Skin epidermis (tissue), 12 donors: ENCODE measurements at regions not wholly inside any gene's neighbourhood (a gene's known extent, or its start where the extent isn't known, plus 50 kb on each side); places are given as distances from the start of the nearest gene placed in this dataset.
"Not testable (repeated sequence)": the region's sequence is repeated elsewhere in the genome, so short reads cannot be mapped to it uniquely, and the experiment has no call there.

Source experiments
- H3K27ac ChIP-seq, 21 experiments: fragments of 200-600 bp; sonication (generic) in 11 of 21; one replicate each; pipeline ENCODE4 v1.5.0; 2020; ENCODE audit warnings: mild to moderate bottlenecking in 3 of 21, inconsistent platforms in 2 of 21, moderate library complexity in 2 of 21
- H3K4me3 ChIP-seq, 7 experiments: fragments of 200-600 bp; sonication (generic) in 2 of 7; one replicate each; pipeline ENCODE4 v1.5.0; 2020; ENCODE audit warnings: inconsistent platforms in 2 of 7, mild to moderate bottlenecking in 2 of 7, moderate library complexity in 1 of 7

DNA sequence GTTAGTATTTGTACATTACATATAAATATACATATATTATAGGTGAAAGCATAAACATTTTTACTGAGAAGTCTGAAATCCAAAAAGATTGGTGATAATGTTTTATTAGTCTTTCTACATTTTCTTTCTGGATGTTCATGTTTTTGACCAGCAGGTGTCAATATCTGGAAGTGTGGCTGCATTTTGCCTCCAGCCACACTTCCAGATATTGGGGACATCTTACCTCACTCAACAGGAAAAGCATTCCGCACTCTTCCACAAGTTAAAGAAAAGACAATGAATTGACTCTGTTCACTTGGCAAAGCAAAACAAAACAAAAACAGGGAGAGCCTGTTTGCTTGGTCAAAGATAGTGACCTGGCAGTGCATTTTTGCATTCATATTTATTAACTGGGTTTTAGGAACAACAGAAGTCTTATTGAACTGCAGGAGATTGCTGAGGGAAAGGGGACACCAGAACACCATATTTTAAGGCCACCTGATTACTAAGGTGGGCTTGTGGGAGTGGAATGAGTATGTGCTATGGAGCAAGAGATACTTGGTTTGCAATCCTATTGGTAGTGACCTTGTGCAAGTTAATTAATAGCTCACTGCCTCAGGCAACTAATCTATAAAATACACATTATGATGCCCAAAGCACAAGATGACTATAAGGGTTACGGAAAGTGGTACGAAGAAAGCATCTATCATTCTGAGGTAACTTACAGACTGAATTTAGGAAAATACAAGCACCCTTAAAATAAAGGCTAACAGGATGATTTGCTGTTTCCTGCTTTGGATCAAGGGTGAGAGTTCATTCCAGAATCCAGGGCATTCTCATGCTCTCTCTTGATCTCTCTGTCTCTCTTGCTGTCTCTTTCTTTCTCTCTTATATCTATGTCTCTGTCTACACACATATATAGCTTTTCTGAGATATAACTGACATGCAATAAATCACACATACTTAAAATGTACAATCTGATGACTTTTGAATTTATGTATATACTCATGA, 389.9 kb upstream of the EMCN start:
- no peak overlapping the region for H3K4me3 ChIP-seq
- H3K27ac ChIP-seq = no peak overlapping the region

DNA sequence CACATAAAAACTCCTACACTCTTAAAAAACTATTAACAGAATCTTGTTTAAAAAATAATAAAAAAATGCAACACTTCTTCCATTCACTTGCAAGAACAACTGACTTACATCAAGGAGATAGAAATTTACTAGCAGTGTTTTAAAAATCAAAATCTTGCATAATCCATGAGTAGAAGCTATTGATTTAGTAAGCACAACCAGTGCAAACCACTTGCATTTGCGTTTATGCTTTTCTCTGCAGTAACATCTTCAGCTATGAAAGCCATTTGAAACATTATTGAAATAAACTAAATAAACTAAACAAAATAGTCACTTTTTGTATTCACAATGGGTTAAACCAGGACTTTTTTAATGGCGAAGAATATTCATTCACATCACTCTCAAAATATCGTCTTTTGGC, 389.2 kb upstream of the EMCN start:
- Histone ChIP-seq H3K27ac (no peak overlapping the region), H3K4me3 (no peak overlapping the region)

DNA sequence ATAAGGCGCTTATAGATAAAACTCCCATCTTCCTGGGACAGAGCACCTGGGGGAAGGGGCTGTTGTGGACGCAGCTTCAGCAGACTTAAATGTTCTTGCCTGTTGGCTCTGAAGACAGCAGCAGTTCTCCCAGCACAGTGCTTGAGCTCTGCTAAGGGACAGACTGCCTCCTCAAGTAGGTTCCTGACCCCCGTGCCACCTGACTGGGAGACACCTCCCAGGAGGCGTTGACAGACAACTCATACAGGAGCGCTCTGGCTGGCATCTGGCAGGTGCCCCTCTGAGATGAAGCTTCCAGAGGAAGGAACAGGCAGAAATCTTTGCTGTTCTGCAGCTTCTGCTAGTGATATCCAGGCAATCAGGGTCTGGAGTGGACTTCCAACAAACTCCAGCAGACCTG, 383.1 kb upstream of the EMCN start:
- H3K4me3 ChIP-seq, H3K27ac ChIP-seq: not testable (repeated sequence)

- Histone ChIP-seq H3K27ac (no peak overlapping the region), H3K4me3 (no peak overlapping the region)
Measured at GRCh38 chr4:100900134-100900533, 382.3 kb upstream of the EMCN start.

GRCh38 chr4:100898844-100899243, 381.0 kb upstream of the EMCN start:
- H3K27ac ChIP-seq = no peak overlapping the region
- no peak overlapping the region for H3K4me3 ChIP-seq

DNA sequence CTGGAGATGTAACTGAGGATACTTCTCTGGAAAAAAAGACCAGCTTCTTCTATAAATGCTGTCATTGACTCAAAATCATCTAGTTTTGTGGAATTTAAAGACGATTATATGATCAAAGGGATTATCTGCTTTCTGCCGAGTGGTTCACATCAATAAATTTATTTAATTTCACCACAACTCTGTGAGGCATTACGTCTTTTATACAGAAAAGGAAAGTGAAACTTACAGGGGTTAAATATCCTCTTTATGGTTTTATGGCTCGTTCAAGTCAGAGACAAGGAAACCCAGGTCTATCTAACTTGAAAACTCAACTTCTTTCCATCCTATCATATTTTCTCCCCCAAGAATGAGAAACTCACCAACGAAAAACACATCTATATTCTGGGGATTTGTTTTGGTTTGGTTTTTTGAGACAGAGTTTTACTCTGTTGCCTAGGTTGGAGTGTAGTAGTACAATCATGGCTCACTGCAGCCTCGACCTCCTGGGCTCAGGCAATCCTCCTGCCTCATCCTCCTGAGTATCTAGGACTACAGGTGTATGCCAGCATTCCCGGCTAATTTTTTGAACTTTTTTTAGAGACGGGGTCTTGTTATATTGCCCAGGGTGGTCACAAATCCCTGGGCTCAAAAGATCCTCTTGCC, 377.9 kb upstream of the EMCN start:
- peak overlapping the region in 13 of 21 experiments; percentile 4 to 74 (median 38) for H3K27ac ChIP-seq

GRCh38 chr4:100894339-100894870, 376.6 kb upstream of the EMCN start:
- H3K4me3 ChIP-seq = no peak overlapping the region
- H3K27ac ChIP-seq = no peak overlapping the region

More for the DNA sequence above, 377.9 kb upstream of the EMCN start:
- peak overlapping the region in 5 of 7 experiments; percentile 8 to 28 (median 22) for H3K4me3 ChIP-seq

DNA sequence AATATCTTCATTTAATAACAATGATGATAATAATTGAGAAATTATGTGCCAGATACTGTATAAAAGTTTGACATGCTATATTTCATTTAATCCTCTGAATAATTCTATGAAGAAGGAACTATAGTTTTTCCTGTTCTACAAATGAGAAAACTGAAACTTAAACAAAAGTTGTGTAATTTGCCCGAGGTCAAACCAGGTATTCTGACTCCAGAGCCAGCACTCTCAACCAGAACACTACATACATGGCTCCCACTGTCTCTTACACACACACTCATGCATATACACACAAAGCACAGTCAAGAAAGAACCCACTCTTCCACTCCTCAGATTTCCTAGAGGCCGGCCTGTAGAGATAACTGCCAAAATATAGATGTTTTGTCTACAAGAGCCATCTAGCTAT, 374.0 kb upstream of the EMCN start:
- Histone ChIP-seq H3K27ac (no peak overlapping the region), H3K4me3 (no peak overlapping the region)

DNA sequence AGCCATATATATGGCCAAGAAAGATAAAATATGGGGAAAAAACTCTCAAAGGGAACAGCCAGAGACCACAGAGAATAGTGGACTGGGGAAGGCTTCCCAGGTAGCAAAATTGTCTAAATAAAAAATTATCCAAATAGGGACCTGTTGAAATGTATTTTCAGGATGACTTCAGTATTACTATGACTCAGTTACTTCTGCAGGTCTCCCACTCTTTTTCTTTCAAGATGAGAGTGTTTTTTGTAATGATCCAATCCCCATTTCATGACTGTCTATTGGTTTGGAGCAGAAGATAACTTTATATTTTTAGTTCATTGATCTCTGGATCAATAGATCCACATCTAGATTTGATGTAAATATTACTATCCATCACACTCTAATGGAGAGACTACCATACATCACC, 372.1 kb upstream of the EMCN start:
- no peak overlapping the region for H3K4me3 ChIP-seq
- no peak overlapping the region for H3K27ac ChIP-seq

DNA sequence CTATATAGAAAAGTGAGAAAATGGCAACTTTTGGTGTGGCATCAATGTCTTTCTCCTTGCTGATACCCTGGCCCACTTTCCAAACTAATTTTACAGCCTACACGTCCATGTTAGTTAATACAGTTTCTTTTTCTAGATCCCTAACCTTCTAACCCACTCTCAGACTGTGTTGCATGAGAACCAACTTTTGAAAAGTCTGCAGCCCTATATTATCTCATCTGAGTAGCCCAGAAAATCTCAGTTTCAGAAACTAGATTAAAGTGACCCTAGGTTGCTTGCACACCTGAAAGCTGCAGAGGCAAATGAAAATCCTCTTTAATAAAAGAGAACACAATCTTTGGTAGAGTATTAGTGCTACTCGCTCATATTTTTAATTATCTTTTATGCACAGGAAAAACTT, 371.6 kb upstream of the EMCN start:
- Histone ChIP-seq H3K4me3 (no peak overlapping the region), H3K27ac (no peak overlapping the region)

DNA sequence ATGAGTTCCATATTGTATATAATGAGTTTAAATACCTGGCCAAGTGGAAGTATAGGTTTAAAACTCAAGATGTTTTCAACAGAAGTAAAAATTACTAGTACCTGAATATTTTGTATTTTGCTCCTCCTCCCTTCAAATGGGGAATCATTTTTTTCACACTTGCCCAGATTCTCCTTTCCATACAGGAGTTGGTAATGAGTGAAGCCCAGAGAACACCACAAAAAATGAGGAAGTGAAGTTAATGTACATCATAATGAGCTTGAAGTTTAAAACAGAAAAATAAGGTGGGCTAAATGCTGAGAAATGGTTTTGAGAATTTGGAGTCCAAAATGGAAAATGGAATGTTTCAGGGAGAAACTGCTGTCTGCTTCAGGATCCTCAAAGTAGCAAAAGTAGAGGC, 364.8 kb upstream of the EMCN start:
- Histone ChIP-seq H3K27ac (no peak overlapping the region), H3K4me3 (no peak overlapping the region)

DNA sequence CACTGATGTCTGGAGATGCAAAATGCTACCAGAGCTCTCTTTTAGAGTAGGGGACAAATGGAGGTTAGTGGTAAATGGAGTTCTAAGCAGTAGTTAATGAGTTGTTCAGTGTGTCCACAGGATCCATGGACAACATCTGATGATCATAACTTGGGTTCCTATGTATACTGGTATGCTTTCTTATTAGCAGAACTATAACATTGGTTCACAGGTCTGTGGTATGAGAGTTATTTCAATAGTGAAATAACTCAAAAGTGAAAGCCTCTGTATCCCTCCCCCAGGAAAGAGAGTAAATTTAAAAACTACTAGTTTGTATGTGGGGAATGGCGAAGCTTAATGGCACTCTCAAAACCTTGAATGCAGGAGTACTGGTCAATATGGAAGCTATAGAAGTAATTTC, 363.5 kb upstream of the EMCN start:
- Histone ChIP-seq H3K4me3 (no peak overlapping the region), H3K27ac (no peak overlapping the region)

- no peak overlapping the region for H3K4me3 ChIP-seq
- no peak overlapping the region for H3K27ac ChIP-seq
Measured at GRCh38 chr4:100880011-100880410, 362.2 kb upstream of the EMCN start.

- H3K4me3 ChIP-seq = no peak overlapping the region
- H3K27ac ChIP-seq = no peak overlapping the region
Measured at GRCh38 chr4:100879471-100879870, 361.6 kb upstream of the EMCN start.

DNA sequence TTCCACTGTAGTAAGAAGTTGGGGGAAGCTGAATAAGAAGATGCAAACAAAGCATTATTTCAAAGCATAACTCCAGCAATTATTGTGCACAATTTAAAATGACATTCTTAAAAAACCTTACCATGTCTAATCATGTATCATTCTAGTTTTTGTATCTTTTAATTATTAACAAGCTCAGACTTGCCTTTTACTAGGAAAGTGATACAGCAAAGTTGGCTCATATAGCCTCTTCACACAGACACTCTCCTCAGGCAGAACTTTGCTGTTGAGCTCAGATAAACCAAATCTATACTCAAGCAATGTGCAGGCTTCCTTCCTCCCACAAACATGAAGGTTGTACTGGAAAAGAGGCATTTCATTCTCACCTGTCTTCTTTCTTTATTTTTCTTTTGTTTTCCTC, 358.7 kb upstream of the EMCN start:
- no peak overlapping the region for H3K4me3 ChIP-seq
- no peak overlapping the region for H3K27ac ChIP-seq

DNA sequence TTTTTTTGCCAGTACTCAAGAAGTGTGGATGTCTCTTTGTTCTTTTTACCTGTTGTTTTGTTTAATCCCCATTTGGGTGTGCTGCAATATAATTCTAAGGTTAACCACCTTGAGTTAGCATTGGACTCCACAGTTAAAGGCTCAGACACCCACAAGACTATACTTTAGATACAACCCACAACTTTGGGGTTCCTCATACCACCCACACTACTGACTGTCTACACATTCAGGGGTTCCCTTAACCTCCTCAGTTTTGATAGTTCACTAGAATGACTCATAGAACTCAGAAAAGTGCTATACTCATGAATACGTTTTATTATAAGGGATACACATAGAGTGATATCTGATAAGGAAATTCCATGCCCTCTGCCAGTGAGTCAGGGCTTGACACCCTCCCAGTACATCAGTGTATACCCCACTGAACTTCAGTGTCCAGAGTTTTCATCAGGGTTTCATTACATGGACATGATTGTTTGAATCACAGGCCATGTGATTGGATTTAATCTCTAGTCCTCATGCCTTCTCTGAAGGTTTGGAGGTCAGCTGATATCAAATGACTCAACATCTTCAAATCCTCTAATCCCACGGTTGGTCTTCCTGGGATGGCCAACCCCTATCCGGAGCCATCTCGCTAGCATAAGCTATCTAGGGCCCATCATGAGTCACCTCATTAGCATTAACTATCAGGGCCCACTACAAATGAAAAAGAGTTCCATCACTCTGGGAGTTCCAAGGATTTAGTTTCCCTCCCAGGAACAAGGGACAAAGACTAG, 357.7 kb upstream of the EMCN start:
- H3K4me3 ChIP-seq = no peak overlapping the region
- H3K27ac ChIP-seq = no peak overlapping the region

DNA sequence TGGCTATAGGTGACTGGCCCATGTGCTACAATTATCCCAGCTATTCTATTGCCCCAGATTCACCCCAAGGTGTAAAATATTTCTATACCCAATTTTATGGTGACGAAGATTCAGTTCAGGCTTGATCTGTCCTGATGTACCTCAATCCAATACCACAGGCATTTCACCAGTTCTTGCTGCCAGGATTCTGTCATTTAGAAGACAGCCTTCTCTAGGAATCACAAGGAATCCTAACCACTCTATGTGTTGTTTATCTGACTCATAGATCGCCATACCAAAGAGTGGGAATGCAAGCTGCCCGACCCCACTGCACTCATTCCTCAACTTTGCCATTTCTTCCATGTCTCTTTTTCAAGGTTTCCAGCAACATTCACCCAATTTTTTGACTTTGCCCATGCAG, 355.0 kb upstream of the EMCN start:
- no peak overlapping the region for H3K4me3 ChIP-seq
- no peak overlapping the region for H3K27ac ChIP-seq

GRCh38 chr4:100870940-100871772, 353.3 kb upstream of the EMCN start:
- Histone ChIP-seq H3K27ac (no peak overlapping the region), H3K4me3 (no peak overlapping the region)

- Histone ChIP-seq H3K27ac (no peak overlapping the region), H3K4me3 (no peak overlapping the region)
Measured at GRCh38 chr4:100869276-100869675, 351.5 kb upstream of the EMCN start.
